OCI-LY3 (cell line): ENCODE measurements at regions not wholly inside any gene's neighbourhood (a gene's known extent, or its start where the extent isn't known, plus 50 kb on each side); places are given as distances from the start of the nearest gene placed in this dataset.
A peak's percentile ranks its signal among the peaks of the same experiment; 100 is the strongest.

Experiments used
- H2AFZ ChIP-seq: fragments of 200-600, 300-600 bp; shearing (Covaris generic); 2 replicates; pipeline ENCODE4 v1.6.0; 2014; ENCODE audit warnings: antibody characterized with exemption, low read depth, low read length
- H3K27ac ChIP-seq: fragments of 200-600, 300-600 bp; sonication (generic); 2 replicates; pipeline ENCODE4 v1.5.1; 2014; ENCODE audit warnings: mild to moderate bottlenecking, low read length, moderate library complexity, mixed read lengths
- H3K27me3 ChIP-seq: fragments of 200-600, 300-600 bp; sonication (generic); 2 replicates; pipeline ENCODE4 v1.6.1; 2014; ENCODE audit warnings: low read depth, low read length, mixed read lengths
- H3K36me3 ChIP-seq: fragments of 200-600, 300-600 bp; sonication (generic); replicated peaks from 2 replicates; pipeline ENCODE3; 2014; ENCODE audit warnings: low read depth, low read length, mixed read lengths
- H3K4me1 ChIP-seq: fragments of 300-600, 200-600 bp; sonication (generic); 2 replicates; pipeline ENCODE4 v1.6.1; 2014; ENCODE audit warnings: low read length, mixed read lengths
- H3K4me2 ChIP-seq: fragments of 200-600, 300-600 bp; sonication (generic); 2 replicates; pipeline ENCODE4 v1.6.1; 2014; ENCODE audit warnings: low read length, mixed read lengths
- H3K4me3 ChIP-seq: fragments of 300-600, 200-600 bp; sonication (generic); 2 replicates; pipeline ENCODE4 v1.5.1; 2014; ENCODE audit warnings: antibody characterized with exemption, mild to moderate bottlenecking, low read length, moderate library complexity
- H3K79me2 ChIP-seq: fragments of 300-600, 200-600 bp; shearing (Covaris generic); 2 replicates; pipeline ENCODE4 v1.6.1; 2014; ENCODE audit warnings: mild to moderate bottlenecking, low read length, mixed read lengths
- H3K9ac ChIP-seq: fragments of 300-600, 200-600 bp; shearing (Covaris generic); 2 replicates; pipeline ENCODE4 v1.6.0; 2014; ENCODE audit warnings: mild to moderate bottlenecking, low read length, moderate library complexity
- H3K9me3 ChIP-seq: fragments of 200-600, 300-600 bp; shearing (Covaris generic); 2 replicates; pipeline ENCODE4 v1.6.1; 2014; ENCODE audit warnings: low read length, mixed read lengths; ENCODE audit not compliant: insufficient read depth
- H4K20me1 ChIP-seq: fragments of 200-600, 300-600 bp; sonication (generic); 2 replicates; pipeline ENCODE4 v1.6.1; 2016; ENCODE audit warnings: low read length, mixed read lengths; ENCODE audit not compliant: insufficient read depth
- EZH2phosphoT487 ChIP-seq: fragments of 200-600 bp; shearing (Covaris generic); IDR thresholded peaks from 2 replicates; pipeline ENCODE4 v1.6.1; 2018; ENCODE audit warnings: antibody characterized with exemption, mixed run types, low read depth
- TF ChIP-seq, protein P1 (sequence below): fragments of 200-600, 300-600 bp; sonication (generic); IDR thresholded peaks from 2 replicates; pipeline ENCODE4 v1.5.1; 2014; ENCODE audit warnings: antibody characterized with exemption, low read length, low read depth

DNA sequence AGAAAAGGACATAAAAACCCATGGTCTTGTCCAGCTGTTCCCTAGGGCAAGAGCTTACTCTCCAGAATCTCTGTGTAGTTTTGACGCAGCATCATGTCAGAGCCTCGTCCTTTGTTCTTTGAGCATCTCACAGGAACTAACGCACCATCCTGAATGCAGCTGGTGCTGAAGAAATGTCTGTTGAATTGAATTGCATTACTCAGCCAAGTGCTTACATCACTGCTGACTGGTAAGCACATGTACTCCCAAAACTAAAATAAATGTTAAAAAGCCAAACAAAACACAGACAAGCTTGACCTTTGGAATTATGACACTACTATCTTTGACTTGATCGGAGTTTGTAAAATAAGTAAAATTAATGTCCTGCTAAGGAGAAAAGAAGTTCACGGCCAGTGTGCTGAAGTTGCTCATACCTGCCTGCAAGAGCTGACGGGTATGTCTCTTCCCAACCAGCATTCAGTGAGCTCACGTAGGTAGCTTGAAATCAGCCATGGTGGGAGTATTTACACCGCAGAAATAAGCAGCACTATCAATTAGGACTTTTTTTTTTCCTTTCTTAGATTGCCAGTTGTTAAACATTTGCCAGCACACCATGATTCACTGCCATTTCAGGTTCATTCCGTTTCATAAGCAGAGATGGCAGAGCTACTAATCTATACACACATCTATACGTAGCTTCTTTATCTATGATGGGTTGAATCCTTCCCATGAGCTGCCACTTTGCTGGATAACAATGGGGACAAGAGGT, 310.6 kb upstream of the MSX2 start:
- H3K36me3 ChIP-seq: no peaks in the 10 kb centered on the region
- H2AFZ ChIP-seq: no peak overlapping the region
- TF ChIP-seq, protein P1, sequence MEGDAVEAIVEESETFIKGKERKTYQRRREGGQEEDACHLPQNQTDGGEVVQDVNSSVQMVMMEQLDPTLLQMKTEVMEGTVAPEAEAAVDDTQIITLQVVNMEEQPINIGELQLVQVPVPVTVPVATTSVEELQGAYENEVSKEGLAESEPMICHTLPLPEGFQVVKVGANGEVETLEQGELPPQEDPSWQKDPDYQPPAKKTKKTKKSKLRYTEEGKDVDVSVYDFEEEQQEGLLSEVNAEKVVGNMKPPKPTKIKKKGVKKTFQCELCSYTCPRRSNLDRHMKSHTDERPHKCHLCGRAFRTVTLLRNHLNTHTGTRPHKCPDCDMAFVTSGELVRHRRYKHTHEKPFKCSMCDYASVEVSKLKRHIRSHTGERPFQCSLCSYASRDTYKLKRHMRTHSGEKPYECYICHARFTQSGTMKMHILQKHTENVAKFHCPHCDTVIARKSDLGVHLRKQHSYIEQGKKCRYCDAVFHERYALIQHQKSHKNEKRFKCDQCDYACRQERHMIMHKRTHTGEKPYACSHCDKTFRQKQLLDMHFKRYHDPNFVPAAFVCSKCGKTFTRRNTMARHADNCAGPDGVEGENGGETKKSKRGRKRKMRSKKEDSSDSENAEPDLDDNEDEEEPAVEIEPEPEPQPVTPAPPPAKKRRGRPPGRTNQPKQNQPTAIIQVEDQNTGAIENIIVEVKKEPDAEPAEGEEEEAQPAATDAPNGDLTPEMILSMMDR: no peak
- TF ChIP-seq EZH2phosphoT487: no peak
- no peaks in the 10 kb centered on the region for H4K20me1 ChIP-seq
- no peak overlapping the region for H3K4me3 ChIP-seq
- H3K9ac ChIP-seq: no peak overlapping the region
- H3K79me2 ChIP-seq: no peaks in the 10 kb centered on the region
- H3K4me2 ChIP-seq: no peak overlapping the region
- H3K27me3 ChIP-seq: peaks cover 17% of the 10 kb centered on the region; the same call in 1 of the 2 replicates
- no peak overlapping the region for H3K27ac ChIP-seq
- no peaks in the 10 kb centered on the region for H3K9me3 ChIP-seq
- no peaks in the 10 kb centered on the region for H3K4me1 ChIP-seq

- no peak overlapping the region for H2AFZ ChIP-seq
- no peaks in the 10 kb centered on the region for H3K9me3 ChIP-seq
- H3K79me2 ChIP-seq: no peaks in the 10 kb centered on the region
- H4K20me1 ChIP-seq: no peaks in the 10 kb centered on the region
- H3K4me2 ChIP-seq: no peak overlapping the region
- H3K4me3 ChIP-seq: no peak overlapping the region
- H3K27ac ChIP-seq: no peak overlapping the region
- H3K9ac ChIP-seq: no peak overlapping the region
- peaks cover 17% of the 10 kb centered on the region; the same call in 1 of the 2 replicates for H3K27me3 ChIP-seq
- no peaks in the 10 kb centered on the region for H3K4me1 ChIP-seq
- H3K36me3 ChIP-seq: no peaks in the 10 kb centered on the region
- TF ChIP-seq, protein P1: no peak
- no peak for TF ChIP-seq EZH2phosphoT487
Measured at GRCh38 chr5:174414315-174414710, 310.1 kb upstream of the MSX2 start.

DNA sequence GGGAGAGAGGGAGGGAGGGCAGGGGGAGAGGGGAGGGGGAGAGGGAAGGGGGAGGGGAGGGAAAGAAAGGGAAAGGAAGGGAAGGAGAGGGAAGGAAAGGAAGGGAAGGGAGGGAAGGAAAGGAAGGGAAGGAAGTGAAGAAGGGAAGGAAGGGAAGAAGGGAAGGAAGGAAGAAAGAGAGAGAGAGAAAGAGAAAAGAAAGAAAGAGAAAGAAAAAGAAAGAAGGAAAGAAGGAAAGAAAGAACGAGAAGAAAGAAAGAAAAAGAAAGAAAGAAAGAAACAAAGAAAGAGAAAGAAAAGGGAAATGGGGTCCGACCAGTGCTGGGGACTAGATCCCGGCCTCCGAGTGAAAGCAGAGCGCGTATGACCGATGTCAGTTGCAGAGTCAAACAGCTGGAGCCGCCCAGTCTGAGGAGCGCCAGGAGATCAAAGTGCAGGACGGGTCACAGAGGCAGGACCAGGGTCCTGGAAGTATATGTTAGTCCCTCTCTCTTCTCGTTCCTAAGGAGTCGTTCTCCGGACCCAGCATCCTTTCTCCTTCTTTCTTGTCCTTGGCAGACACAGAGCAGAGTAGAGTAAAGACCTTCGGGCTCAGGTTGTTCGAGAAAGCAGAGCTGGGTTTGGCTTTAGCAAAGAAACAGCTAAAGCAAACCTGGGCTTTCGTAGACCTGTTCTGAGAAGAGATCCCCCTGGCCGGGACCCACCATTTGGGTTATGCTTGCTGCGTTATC, 305.4 kb upstream of the MSX2 start:
- no peak for TF ChIP-seq EZH2phosphoT487
- TF ChIP-seq, protein P1: no peak
- H3K79me2 ChIP-seq: no peaks in the 10 kb centered on the region
- H2AFZ ChIP-seq: no peak overlapping the region
- H3K27ac ChIP-seq: no peak overlapping the region
- H3K4me2 ChIP-seq: no peak overlapping the region
- H3K36me3 ChIP-seq: no peaks in the 10 kb centered on the region
- no peak overlapping the region for H3K9ac ChIP-seq
- H4K20me1 ChIP-seq: no peaks in the 10 kb centered on the region
- H3K27me3 ChIP-seq: no peaks in the 10 kb centered on the region; the same call in 1 of the 2 replicates
- H3K4me3 ChIP-seq: no peak overlapping the region
- H3K9me3 ChIP-seq: no peaks in the 10 kb centered on the region
- no peaks in the 10 kb centered on the region for H3K4me1 ChIP-seq

DNA sequence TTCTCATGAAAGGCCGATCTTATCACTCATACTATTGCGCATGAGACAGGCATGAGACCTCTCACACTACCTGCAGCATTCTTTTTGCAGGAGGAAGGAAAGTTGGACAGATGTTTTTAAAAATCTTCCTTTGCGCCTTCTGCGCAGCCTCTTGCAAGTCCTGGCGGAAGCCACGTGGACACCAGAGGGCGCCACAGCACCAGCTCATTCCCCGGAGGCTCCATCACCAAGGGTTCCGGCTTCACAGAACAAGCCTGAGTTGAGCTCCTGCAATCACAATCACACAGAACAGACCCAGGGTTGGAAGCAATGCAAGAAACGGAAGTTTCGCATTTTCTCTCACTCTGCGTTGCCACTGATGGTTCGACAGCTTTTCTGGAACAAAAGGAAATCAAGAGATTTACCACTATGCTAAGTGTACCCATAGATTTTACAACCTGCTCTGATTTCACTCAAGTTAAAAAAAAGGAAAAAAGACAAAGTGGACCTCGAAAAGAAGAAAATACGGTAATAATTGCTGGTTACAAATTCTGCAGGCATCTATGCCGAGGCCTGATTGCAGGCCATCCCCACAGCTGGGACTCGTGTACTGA, 304.7 kb upstream of the MSX2 start:
- Histone ChIP-seq H4K20me1 (no peaks in the 10 kb centered on the region), H3K36me3 (no peaks in the 10 kb centered on the region), H3K9ac (no peak overlapping the region), H3K4me1 (no peaks in the 10 kb centered on the region), H3K9me3 (no peaks in the 10 kb centered on the region), H3K4me3 (no peak overlapping the region), H2AFZ (no peak overlapping the region), H3K27ac (no peak overlapping the region), H3K27me3 (peaks cover 3% of the 10 kb centered on the region), H3K4me2 (no peak overlapping the region), H3K79me2 (no peaks in the 10 kb centered on the region)
- no peak for TF ChIP-seq EZH2phosphoT487
- TF ChIP-seq, protein P1: peak; percentile 92
